Mammary epithelial cell (primary cell): ENCODE measurements at regions not wholly inside any gene's neighbourhood (a gene's known extent, or its start where the extent isn't known, plus 50 kb on each side); places are given as distances from the start of the nearest gene placed in this dataset.

ENCODE experiments used
- EZH2 ChIP-seq: IDR thresholded peaks from 2 replicates; pipeline ENCODE4 v1.6.1; 2012; ENCODE audit warnings: low read length, inconsistent platforms, borderline replicate concordance
- TF ChIP-seq, protein P1 (sequence below), 2 donors: IDR thresholded peaks in 1 of 2; conservative IDR thresholded peaks in 1 of 2; 2 replicates each; pipeline ENCODE4 v1.5.1; 2011 to 2012; ENCODE audit warnings: inconsistent platforms in 2 of 2, low read length in 2 of 2, mild to moderate bottlenecking in 2 of 2, control low read depth in 1 of 2, low read depth in 1 of 2; ENCODE audit not compliant: insufficient read depth in 1 of 2; ENCODE audit errors: extremely low read depth in 1 of 2

- no peak for TF ChIP-seq EZH2
- TF ChIP-seq, protein P1, sequence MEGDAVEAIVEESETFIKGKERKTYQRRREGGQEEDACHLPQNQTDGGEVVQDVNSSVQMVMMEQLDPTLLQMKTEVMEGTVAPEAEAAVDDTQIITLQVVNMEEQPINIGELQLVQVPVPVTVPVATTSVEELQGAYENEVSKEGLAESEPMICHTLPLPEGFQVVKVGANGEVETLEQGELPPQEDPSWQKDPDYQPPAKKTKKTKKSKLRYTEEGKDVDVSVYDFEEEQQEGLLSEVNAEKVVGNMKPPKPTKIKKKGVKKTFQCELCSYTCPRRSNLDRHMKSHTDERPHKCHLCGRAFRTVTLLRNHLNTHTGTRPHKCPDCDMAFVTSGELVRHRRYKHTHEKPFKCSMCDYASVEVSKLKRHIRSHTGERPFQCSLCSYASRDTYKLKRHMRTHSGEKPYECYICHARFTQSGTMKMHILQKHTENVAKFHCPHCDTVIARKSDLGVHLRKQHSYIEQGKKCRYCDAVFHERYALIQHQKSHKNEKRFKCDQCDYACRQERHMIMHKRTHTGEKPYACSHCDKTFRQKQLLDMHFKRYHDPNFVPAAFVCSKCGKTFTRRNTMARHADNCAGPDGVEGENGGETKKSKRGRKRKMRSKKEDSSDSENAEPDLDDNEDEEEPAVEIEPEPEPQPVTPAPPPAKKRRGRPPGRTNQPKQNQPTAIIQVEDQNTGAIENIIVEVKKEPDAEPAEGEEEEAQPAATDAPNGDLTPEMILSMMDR (conservative IDR thresholded peaks at IDR 0.05 in 1 of 2, IDR thresholded peaks at IDR 0.05 in 1 of 2; ENCODE audit: extremely low read depth in 1 of 2, insufficient read depth in 1 of 2, low read depth in 1 of 2, low read length in 2 of 2) = no peak
These were observed 376.8 kb upstream of the STEAP1 start for GRCh38 chr7:89777499-89777898.
